CD4-positive, alpha-beta T cell treated with Interleukin-21 for 1 hour (primary cell): ENCODE measurements at regions not wholly inside any gene's neighbourhood (a gene's known extent, or its start where the extent isn't known, plus 50 kb on each side); places are given as distances from the start of the nearest gene placed in this dataset.

Experiments
- DNase-seq: peaks from one replicate; pipeline ENCODE4 v3.0.0-alpha.2; 2020

DNA sequence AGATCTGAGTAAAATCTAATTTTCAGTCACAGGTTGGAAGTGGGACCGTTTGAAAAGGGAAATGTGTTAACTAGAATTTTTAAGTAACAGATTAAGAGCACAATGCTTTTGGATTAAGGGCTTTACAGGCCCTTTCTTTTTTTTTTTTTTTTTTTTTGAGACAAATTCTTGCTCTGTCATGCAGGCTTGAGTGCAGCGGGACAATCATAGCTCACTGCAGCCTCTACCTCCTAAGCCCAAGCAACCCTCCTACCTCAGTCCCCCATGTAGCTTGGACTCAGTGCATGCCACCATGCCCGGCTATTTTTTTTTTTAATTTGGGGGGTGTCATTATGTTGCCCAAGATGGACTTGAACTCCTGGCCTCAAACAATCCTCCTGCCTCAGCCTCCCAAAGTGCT, 363.7 kb downstream of the LIG4 start:
- DNase-seq, result no peak

DNA sequence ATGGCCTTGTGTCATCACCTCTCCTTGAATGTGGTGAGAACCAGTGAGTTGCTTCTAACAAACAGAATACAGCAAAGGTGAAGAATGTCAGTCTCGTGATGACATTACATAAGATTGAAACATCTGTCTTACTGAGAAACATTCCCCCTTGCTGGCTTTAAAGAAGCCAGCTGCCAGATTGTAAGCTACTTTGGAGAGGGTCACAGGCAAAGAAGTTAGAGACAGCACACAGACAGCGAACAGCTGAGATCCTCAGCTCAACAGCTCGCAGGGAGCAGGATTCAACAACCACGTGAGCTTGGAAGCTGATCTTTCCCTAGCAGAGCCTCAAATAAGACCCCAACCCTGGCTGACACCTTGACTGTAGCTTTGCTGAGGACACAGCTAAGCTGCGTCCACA, 367.9 kb downstream of the LIG4 start:
- DNase-seq, result no peak

DNA sequence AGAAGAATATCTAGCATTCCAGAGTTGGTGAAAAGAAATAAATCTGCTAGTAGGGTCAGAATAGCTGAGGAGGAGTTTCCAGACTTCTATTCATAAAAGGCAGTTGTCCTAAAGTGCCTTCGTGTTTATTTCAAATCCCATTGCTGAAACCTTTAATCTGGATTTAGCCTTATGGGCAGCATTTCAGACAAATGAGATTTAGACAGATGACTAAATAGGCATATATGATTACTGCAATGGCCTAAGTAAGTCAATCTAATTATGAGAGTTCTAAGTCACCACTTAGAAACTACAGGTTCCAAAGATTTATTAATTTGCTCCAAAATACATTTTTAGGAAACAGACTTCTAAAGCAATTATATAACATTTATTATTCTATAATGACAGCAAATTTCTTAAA, 368.7 kb downstream of the LIG4 start:
- DNase-seq, result no peak

DNA sequence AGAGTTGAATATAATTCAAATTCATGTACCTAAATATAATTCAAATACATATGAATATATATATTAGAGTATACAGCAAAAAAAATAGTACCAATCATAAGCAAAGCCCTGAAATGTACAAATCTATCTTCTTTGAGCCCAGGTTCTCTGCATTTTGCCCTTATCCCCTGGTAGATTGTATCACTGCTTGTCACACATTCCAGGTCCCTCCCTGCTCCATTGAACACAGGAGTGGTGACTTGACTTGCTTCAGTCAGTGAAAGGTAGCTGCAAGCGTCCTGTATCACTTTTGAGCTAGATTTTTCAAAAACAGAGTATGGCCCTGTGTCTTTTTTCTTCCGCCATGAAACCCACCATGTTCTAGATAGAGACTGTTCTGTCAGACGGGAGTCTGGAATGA, 369.4 kb downstream of the LIG4 start:
- DNase-seq, result no peak

DNA sequence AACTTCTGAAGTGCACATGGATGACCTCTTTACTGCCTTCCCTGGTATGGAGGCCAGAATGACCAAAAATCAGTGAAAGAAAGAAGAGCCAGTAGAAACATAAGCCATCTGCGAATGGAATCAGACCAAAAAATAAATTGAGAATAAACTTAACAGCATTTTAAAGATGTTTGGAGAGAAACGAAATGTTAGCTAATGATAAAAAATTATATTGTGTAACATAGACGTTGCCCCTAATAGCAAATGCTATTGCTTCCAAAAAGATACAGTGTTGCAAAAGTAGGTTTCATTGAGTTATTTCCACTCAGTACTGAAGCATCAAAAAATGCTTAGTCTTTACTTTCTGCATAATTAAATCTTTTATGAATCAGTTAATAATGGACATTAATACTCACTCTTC, 371.7 kb downstream of the LIG4 start:
- no peak for DNase-seq

DNA sequence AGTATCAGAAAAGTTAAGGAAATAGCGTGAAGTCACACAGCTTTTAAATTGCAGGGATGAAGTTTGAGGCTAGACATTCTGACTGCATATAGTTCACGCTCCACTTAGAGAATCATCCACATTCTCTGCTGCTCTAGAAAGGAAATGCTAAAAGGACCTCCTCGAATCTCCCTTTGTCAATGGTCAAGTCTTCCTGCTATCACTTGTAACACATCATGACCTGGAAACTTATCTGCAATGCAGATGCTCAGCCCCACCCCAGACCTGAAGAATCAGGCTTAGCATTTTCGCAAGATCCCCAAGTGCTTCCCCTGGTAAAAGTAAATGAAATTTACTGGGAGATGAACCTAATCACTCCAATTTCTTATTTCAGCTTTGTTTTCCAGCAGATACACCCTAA, 372.1 kb downstream of the LIG4 start:
- DNase-seq, result no peak

DNA sequence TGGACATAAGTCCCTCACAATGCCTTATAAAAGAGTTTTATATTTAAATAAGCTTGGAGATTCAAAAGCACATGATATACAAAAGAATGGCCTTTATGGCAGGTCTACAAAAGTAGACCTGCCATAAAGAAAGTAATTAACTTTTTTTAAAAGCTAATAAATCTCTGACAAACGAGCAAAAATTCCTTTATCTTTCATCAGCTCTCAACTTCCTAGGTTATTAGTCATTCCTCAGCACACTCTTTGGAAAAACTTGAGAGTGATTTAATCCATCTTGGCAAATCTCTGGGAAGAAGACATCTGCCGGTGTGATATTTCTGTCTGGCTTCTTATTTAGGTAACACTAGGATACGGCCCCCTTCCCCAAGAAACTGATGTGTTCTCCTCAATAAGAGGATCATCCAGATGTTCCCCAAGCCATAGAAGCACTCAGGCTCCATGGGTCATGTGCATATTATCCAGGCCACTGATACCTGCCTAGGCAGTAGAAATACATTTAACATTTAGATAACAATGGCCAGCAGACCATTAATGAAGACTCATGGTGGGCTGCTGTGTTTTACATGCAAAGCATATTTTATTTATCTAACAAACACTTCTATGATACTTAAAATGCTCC, 372.7 kb downstream of the LIG4 start:
- no peak for DNase-seq

DNA sequence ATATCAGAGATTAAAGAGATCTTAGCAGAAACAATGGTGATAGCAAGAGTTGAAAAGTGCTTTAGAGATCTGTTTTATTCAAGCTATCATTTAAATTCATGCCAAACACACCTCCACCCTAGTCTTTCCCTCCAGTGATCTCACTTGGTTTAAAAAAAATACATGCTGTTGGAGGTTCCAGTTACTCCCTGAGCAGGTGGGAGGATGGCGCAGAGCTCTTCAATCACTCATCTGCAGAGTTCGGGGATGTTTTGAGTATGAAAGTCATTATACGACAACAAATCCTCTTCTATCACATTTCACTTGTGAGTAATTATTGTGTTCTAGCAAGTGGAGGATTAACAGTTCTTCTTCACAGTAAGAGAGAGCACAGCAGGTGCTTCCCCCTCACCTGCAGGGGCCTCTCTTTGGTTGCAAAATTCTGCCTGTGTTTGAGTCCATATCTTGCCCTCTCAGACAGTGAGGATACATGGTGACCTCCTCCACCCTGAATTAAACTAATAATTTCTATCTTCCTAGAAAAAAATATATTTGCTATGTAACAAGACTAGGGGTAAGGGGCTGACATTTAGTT, 376.7 kb downstream of the LIG4 start:
- DNase-seq, result no peak

DNA sequence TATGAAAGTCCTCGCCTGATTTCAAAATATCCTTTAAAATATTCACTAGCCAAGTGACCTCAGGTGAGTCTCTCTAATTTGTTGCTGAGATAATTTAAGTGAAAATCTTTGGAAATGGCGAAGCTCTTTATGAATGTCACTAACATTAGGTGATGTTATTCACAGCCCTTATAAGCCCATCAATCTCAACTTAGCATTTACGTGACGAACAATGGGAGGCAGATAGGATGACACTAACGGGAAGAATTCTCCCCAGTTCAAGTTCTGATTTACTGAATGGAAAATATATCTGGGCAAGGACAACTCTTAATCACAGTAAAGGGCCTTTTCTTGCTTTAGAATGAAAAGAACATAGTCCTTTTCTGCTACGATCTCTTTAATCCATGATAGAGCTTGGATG, 378.7 kb downstream of the LIG4 start:
- DNase-seq, result no peak

DNA sequence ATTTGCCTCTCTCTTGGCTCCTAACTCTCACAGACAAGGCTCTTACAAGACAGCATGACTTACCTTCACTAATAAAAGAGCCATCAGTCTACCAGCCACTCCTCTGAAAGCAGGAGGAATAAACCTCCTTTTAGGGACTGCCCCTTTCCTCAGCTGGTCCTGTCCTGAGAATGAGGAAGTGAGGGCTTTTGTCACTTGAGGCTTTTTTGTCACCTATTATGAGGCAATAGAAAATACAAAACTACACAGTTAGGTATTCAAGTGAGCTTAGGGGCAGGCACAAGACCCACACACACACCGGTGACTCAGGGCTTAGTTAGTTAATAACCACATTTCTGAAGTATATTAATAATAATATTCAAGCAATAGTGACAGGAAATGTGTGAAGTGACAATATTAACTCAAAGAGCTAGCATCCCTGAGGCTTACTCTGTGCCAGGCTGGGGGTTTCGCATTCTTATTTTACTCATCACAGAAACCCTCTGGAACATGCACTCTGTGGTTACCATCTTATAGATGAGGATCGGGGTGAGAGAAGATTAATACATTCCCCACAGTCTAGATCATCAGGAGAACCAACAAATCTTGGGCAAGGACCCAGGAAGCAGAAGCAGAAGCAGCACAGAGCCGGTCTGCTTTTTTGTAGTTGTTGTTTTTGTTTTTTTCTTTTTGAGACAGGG, 379.9 kb downstream of the LIG4 start:
- DNase-seq, result no peak

DNA sequence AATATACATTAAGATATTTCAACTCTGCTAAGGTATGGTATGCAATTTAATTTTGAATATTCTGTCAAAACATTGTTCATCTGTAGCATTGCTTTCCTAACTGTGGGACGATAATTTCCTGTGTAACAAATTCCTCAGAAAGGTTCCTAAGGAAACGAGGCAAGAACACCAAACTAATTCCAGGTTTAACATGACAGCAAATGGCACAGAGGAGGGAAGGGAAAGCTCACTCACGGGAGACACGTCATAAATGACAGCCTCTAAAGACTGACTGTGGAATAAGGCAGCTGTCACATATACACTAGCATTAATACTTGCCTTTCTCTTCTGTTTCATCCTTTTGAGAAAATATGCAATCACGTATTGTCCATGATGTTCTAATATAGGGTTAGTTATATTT, 380.6 kb downstream of the LIG4 start:
- no peak for DNase-seq

DNA sequence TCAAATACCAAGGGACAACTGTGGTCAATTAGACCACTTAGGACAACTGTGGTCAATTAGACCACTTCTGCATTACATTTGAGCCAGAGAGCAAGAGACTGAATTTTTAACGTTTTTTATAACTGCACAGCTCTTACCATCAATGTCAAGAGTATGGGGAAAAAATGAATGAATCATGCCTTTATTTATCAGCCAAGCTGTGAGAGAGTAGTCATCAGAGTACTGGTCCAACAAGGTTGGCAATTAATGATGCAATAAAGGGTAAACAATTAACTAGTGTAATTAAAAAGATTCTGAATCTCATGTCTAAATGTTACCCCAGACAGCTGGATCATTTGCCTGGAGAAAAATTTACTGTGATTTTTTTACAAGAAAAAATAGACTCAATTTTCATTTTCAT, 381.1 kb downstream of the LIG4 start:
- no peak for DNase-seq

DNA sequence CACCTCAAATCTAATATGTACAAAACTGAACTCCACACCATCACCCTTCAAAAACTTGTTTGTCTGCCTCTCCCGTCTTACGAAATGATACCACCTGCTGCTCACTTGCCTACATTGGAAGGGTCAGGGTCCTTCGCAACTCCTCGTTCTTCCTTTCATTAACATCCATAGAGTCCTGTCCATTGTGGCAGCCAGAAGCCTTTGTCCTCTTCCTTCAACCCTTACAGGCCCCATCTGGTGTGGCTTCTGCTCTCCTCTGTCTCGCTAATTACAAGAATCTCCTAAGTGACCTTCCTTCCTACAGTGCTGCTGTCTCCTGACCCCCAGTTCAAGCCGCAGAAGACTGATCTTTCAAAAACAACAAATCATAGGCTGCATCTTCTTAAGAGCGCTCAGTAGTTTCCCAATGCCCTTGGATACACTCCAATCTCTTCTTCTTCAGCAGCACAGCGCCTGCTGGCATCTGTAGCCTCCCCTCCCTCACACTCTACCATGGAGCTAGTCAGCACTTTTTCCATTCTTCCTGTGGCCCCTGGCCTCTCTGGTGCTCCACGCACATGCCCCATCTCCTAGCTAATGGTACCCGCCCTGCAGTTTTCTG, 382.7 kb downstream of the LIG4 start:
- DNase-seq, result no peak

DNA sequence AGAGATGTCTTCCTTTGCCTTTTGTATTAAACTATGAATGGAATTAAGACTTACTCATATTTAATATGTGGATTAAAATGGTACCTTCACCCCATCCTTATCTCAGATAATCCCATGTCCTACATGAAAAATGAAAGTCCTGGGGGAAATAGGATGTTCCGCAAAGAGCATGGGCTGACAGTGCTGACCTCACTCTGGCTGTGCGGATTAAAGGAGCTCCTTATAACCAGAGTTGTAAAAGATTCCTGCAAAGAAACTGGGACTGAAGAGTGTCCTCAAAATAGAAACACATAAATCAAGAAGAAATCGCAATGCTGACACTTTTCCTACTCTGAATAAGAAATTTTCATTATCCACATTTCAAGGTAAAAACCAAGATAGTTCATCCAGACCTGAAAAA, 384.5 kb downstream of the LIG4 start:
- DNase-seq, result no peak

DNA sequence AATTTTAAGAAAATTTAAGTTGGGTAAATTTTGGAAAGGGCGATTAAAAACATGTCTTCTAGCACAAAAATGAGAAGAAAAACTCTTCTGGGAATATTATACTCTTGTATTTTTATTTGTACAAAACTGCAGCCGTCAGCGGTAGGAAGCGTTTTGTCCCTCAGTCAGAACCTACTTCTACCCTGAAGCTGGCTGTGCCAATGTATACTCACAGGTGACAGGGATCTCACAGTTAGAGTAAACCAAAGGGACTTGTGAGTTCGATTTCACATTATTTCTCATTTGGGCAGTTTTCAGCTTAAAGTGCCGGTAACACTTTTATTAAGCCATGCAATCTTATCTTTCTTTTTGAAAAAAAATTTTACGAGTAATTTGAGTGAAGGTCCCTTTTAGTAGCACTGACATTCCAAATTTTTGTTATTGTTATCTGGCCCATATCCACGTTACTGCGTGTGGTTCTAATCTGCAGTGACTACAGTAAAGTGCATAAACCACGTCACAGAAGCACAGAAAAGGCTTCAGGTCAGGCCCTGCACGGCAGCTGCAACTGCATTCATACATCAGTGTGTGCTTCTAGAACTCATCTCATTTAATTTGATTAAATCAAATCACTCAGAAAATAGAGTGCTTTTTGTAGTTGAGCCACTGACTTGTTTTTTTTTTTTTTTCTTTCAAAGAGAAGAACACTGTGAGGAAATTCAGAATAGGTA, 387.3 kb downstream of the LIG4 start:
- no peak for DNase-seq

DNA sequence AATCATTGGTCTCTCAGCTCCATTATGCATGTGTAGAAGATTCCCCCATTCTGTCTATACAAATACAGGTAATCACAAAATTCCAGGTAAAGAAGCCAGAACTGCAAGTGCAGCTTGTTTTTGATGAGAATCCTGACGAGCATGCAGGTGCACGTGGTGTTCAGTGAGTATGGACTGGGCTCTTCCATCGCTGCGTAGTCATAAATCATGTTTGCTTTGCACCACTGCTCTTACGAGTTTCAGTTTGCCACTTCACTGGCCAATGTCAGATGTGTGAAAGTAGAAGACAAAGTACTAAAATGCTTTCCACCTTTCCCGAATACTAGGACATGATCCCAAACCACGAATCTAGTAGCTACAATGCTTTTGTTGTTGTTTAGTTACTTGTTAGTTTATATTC, 390.7 kb downstream of the LIG4 start:
- DNase-seq, result no peak

DNA sequence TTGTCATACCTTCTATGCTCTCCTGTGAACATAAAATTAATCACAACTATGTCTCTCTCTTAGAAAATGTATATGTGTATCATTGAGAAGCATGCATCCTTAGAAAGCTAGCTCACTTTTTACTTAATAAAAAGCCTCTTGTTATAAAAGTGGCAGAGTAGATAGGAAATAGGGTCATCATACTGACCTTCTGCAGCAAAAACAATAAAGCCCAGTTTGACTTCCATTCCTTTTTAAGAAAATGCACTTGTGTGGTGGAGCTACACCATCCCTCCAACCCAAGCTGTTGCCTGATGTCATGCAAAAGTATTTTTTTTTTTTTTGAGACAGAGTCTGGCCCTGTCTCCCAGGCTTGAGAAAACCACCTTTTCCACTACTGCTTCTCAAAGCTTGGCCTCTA, 393.3 kb downstream of the LIG4 start:
- no peak for DNase-seq

DNA sequence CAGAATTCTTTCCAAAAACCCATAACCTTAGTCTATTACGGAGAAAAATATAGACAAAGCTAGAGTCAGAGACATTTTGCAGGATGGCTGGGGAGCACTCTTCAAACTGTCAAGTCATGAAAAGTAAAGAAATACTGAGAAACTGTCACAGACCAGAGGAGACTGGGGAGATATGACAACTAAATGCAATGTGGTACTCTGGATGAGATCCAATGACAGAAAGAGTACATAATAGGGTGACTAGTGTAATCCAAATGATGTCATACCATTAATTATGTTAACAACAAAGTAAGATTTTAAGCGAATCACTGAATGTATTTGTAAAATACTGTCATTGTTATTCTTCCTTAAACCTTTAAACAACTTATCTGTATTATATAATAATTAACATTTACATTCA, 393.8 kb downstream of the LIG4 start:
- DNase-seq, result no peak

DNA sequence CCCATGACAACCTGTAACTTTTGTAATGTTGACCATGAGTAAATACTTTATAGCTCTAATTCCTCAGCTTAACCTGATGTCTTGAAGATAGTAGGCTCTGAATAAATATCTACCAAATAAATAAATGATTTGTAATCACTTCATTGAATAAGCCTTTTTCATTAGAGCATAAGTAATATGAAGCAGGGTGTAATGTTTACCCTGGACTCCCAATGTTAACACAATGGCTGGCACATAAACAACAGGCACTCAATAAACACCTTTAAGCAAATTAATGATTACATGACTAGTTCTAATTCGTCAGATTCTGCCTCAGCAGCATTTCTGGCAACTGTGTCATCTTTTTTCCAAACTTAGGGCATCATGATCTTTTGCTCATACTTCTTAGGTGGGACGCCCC, 396.3 kb downstream of the LIG4 start:
- DNase-seq, result no peak

DNA sequence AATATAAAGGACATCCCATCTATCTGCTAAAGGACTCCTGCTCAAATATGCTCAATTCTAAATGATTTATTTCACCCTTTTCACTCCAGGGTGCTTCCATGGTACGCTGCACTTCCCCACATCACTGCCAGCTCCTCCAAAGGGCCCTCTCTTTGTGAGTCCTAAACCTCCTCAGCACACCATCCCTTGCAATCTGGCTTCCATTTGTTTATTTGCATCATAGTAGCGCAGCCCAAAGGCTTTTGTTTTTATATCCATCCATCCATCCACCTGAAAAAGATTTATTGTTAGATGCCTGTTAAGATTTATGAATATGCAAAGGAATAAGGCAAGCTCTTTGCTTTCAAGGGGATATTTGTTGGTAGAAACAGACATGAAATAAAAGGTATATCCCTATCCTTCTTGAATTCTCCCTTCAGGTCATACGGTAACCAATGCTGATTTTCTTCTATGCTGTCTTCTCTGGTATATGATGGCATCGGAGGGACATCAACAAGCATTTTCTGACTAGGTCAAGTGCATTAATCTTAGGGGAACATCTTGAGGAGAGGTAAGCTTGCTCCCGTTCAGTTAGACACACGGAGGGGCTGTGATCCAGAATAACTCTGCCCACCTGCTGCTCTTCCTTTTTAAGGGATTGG, 397.6 kb downstream of the LIG4 start:
- DNase-seq, result no peak

DNA sequence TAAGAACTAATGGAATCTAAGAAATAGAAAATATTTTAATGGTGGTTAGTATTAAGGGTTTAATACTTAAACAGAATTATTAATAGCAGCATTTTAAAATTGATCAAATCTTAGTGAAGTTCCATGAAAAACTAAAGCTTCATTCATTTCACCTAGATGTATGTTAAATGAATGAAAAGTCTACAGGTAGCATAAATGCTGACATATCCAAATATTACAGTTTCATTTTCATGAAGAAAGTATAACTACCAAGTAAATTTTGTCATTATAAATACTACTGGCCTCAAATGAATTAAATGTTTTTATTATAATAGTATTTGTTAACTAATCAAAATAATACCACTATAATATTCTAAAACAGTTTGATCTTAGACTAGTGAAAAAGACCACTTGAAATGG, 403.3 kb downstream of the LIG4 start:
- no peak for DNase-seq

DNA sequence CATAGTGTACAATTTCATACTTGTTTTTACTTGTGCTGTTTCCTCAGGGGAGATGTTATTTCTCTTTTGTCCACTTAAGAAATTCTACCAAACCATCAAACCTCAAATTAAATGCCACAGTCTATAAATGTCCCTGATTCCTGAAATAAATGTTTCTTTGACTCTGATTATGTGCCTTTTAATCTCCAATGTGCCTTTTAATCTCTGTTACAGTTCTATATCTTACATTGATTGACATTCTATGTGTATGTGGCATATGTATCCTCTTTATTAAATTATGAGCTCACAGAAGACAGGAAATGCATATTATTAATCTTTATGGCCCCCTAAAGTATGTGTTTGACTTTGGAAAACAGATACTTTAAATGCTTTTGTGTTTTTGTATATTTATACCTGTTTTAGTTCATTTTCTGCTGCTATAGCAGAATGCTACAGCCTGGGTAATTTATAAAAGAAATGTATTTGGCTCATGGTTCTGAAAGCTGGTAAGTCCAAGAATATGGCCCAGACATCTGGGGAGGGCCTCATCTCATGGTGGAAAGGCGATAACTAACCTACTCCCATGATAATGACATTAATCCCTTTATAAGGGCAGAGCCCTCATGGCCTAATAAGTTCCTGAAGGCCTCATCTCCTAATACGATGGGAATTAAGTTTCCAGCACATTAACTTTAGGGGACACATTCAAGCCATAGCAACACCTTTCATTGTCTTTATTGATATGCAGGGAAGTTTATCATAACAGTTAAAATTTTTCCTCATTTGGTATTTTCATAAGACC, 403.9 kb downstream of the LIG4 start:
- no peak for DNase-seq

DNA sequence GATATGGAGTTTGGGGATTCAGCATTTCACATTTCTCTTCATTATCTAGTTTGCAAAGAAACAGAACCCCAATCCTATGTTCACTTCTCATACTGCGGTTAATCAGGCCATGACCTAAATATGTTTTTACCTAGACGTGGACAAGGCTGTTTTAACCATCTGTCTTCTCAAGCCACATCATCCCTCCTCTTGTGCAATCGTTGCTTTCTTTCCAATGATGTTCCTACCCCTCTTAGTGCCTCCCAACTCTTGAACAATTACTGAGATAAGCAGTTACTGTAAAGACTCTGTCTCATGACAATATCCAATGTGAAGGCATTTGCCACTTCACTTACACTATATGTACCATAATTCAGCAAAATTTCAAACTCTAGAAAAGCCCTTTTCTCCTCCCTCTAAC, 406.2 kb downstream of the LIG4 start:
- no peak for DNase-seq
